IMR-90 (cell line): ENCODE measurements at regions not wholly inside any gene's neighbourhood (a gene's known extent, or its start where the extent isn't known, plus 50 kb on each side); places are given as distances from the start of the nearest gene placed in this dataset.
A peak's percentile ranks its signal among the peaks of the same experiment; 100 is the strongest.

Source experiments
- ATAC-seq: fragments of 200-7000 bp; cut with Tn5 transposase; 2 replicates; pipeline ENCODE4 v1.9.1; 2020; ENCODE audit warnings: low read depth, mild to moderate bottlenecking, moderate library complexity
- BruUV-seq: library from RNA; stranded (reverse); fragments of 400-500 nt; replicated peaks from 2 replicates; lab custom pipeline; 2021; lab: Mats Ljungman, UMichigan
- CTCF ChIA-PET: fragments of 300-600 bp; formaldehyde crosslinking; extraction: SDS; loops from one replicate; lab custom pipeline; 2021; ENCODE audit warnings: antibody characterized with exemption; lab: Yijun Ruan, JAX
- POLR2A ChIA-PET: fragments of 300-600 bp; sonication (Branson Sonifier 250); formaldehyde crosslinking; loops from one replicate; lab custom pipeline; 2022; ENCODE audit warnings: antibody characterized with exemption; ENCODE audit not compliant: unreplicated experiment; lab: Charles Lee
- DNase-seq: peaks from one replicate; pipeline ENCODE4 v3.0.0; 2013
- H2AFZ ChIP-seq: replicated peaks from 2 replicates; pipeline ENCODE3; 2013; ENCODE audit warnings: low read length, mild to moderate bottlenecking; ENCODE audit not compliant: poor library complexity
- H2AK5ac ChIP-seq: 2 replicates; pipeline ENCODE4 v1.6.1; 2013; ENCODE audit warnings: low read depth, low read length, inconsistent platforms
- H2AK9ac ChIP-seq: replicated peaks from 2 replicates; pipeline ENCODE3; 2013; ENCODE audit warnings: mild to moderate bottlenecking, low read depth, low read length, moderate library complexity; ENCODE audit not compliant: poor library complexity
- H2BK120ac ChIP-seq: 2 replicates; pipeline ENCODE4 v1.6.1; 2013; ENCODE audit warnings: low read depth, low read length, inconsistent platforms
- H2BK15ac ChIP-seq: 3 replicates; pipeline ENCODE4 v1.6.1; 2013; ENCODE audit warnings: low read depth, low read length, inconsistent platforms
- H2BK20ac ChIP-seq: 2 replicates; pipeline ENCODE4 v1.6.1; 2013; ENCODE audit warnings: low read depth, mild to moderate bottlenecking, inconsistent platforms, low read length, moderate library complexity
- H2BK5ac ChIP-seq: 2 replicates; pipeline ENCODE4 v1.6.1; 2013; ENCODE audit warnings: mild to moderate bottlenecking, low read depth, low read length, inconsistent platforms; ENCODE audit not compliant: poor library complexity, severe bottlenecking
- H3K14ac ChIP-seq: replicated peaks from 2 replicates; pipeline ENCODE4 v1.6.1; 2013; ENCODE audit warnings: low read depth, low read length, inconsistent platforms
- H3K18ac ChIP-seq: 2 replicates; pipeline ENCODE4 v1.6.1; 2013; ENCODE audit warnings: low read depth, low read length, control low read depth
- H3K23ac ChIP-seq: 2 replicates; pipeline ENCODE4 v1.6.1; 2013; ENCODE audit warnings: low read depth, low read length, inconsistent platforms
- H3K27ac ChIP-seq: 2 replicates; pipeline ENCODE4 v1.5.1; 2013; ENCODE audit warnings: mild to moderate bottlenecking, control low read depth, low read length; ENCODE audit not compliant: insufficient read depth
- H3K27me3 ChIP-seq: 2 replicates; pipeline ENCODE4 v1.6.1; 2013; ENCODE audit warnings: low read length; ENCODE audit not compliant: control insufficient read depth, insufficient read depth
- H3K36me3 ChIP-seq: 2 replicates; pipeline ENCODE4 v1.6.1; 2013; ENCODE audit warnings: low read length, mixed read lengths; ENCODE audit not compliant: control insufficient read depth, insufficient read depth
- H3K4ac ChIP-seq: 2 replicates; pipeline ENCODE4 v1.6.1; 2013; ENCODE audit warnings: low read depth, low read length, inconsistent platforms
- H3K4me1 ChIP-seq: 2 replicates; pipeline ENCODE4 v1.6.1; 2013; ENCODE audit warnings: low read length, mixed read lengths; ENCODE audit not compliant: control insufficient read depth, insufficient read depth
- H3K4me2 ChIP-seq: 2 replicates; pipeline ENCODE4 v1.6.1; 2013; ENCODE audit warnings: low read depth, mild to moderate bottlenecking, control low read depth, low read length, moderate library complexity
- H3K4me3 ChIP-seq: 2 replicates; pipeline ENCODE4 v1.5.1; 2013; ENCODE audit warnings: low read depth, mild to moderate bottlenecking, control low read depth, low read length, moderate library complexity; ENCODE audit not compliant: insufficient read depth
- H3K56ac ChIP-seq: 2 replicates; pipeline ENCODE4 v1.6.1; 2013; ENCODE audit warnings: low read length, inconsistent platforms; ENCODE audit not compliant: insufficient read depth; ENCODE audit errors: extremely low read depth
- H3K79me1 ChIP-seq, 2 experiments: 2 replicates each; pipeline ENCODE4 v1.6.1; 2013; ENCODE audit warnings: low read length in 2 of 2, inconsistent platforms in 1 of 2, low read depth in 1 of 2
- H3K9ac ChIP-seq: 2 replicates; pipeline ENCODE4 v1.6.1; 2013; ENCODE audit warnings: low read depth, low read length, control low read depth
- H3K9me1 ChIP-seq: 2 replicates; pipeline ENCODE4 v1.6.1; 2013; ENCODE audit warnings: low read length, inconsistent platforms; ENCODE audit not compliant: insufficient read depth
- H3K9me3 ChIP-seq: 2 replicates; pipeline ENCODE4 v1.6.1; 2013; ENCODE audit warnings: low read length; ENCODE audit not compliant: control insufficient read depth, insufficient read depth
- H4K20me1 ChIP-seq: 2 replicates; pipeline ENCODE4 v1.6.1; 2013; ENCODE audit warnings: low read length, inconsistent platforms; ENCODE audit not compliant: insufficient read depth
- H4K5ac ChIP-seq: 2 replicates; pipeline ENCODE4 v1.6.1; 2013; ENCODE audit warnings: mild to moderate bottlenecking, low read depth, low read length, control low read depth
- H4K8ac ChIP-seq, 2 experiments: 2 replicates each; pipeline ENCODE4 v1.6.1; 2013; ENCODE audit warnings: low read depth in 2 of 2, low read length in 2 of 2, control low read depth in 1 of 2, inconsistent platforms in 1 of 2
- H4K91ac ChIP-seq: 2 replicates; pipeline ENCODE4 v1.6.1; 2013; ENCODE audit warnings: low read depth, low read length, inconsistent platforms; ENCODE audit not compliant: insufficient read depth
- CEBPB ChIP-seq: IDR thresholded peaks from 2 replicates; pipeline ENCODE4 v1.6.1; 2012; ENCODE audit warnings: low read depth, low read length, improper control_type of control experiment
- MAZ ChIP-seq: IDR thresholded peaks from 2 replicates; pipeline ENCODE4 v1.6.1; 2012; ENCODE audit warnings: low read depth, mild to moderate bottlenecking, low read length, improper control_type of control experiment, moderate library complexity, borderline replicate concordance
- MXI1 ChIP-seq: IDR thresholded peaks from 2 replicates; pipeline ENCODE4 v1.6.1; 2012; ENCODE audit warnings: low read depth, mild to moderate bottlenecking, low read length, moderate library complexity, borderline replicate concordance
- NFE2L2 ChIP-seq: fragments of 150-350 bp; IDR thresholded peaks from 2 replicates; pipeline ENCODE4 v1.6.1; 2016; ENCODE audit warnings: low read depth, mild to moderate bottlenecking, low read length
- POLR2A ChIP-seq: IDR thresholded peaks from 2 replicates; pipeline ENCODE4 v1.6.1; 2012; ENCODE audit warnings: mild to moderate bottlenecking, low read depth, low read length
- SMC3 ChIP-seq: fragments of 150-350 bp; IDR thresholded peaks from 2 replicates; pipeline ENCODE4 v1.6.1; 2016; ENCODE audit warnings: low read depth, mild to moderate bottlenecking, antibody characterized with exemption, low read length, moderate library complexity
- WGBS, 2 experiments: methylation state at CpG; one replicate each; pipeline versions ENCODE4 v1.1.5 to v1.1.7; 2013; ENCODE audit warnings: missing lambda C conversion rate in 2 of 2; ENCODE audit not compliant: insufficient read length in 1 of 2; ENCODE audit errors: extremely low coverage in 2 of 2; 5-methylcytosine and 5-hydroxymethylcytosine counted together
- dilution Hi-C: fragments of 300-500 bp; cut with HindIII; formaldehyde crosslinking; loops from one replicate; pipeline ENCODE4 v1.14.3; 2018; ENCODE audit warnings: low sequenced_read_pairs; ENCODE audit not compliant: unreplicated experiment
- in situ Hi-C: fragments of 300-500 bp; cut with MboI; formaldehyde crosslinking; loops from 3 replicates; pipeline ENCODE4 v1.14.3; 2019; ENCODE audit warnings: low sequenced_read_pairs, inconsistent platforms, mixed read lengths
- intact Hi-C: fragments of 100-400 bp; cut with micrococcal nuclease; formaldehyde crosslinking; loops from 2 replicates; pipeline ENCODE4 v1.10.0; 2022
- TF ChIP-seq, protein P1 (sequence below): conservative IDR thresholded peaks from 2 replicates; pipeline ENCODE4 v1.5.1; 2012; ENCODE audit warnings: mild to moderate bottlenecking, low read depth, low read length, improper control_type of control experiment

GRCh38 chr1:55519937-55520683 is 304.9 kb upstream of the USP24 start:
- H3K79me1 ChIP-seq = no peaks in the 10 kb centered on the region
- peak overlapping the region; percentile 48 for H2AFZ ChIP-seq
- peak overlapping the region; percentile 97 for H3K18ac ChIP-seq
- H3K9ac ChIP-seq = peak overlapping the region; percentile 10; the same call in 1 of the 2 replicates
- peak overlapping the region; percentile 96 for H2BK20ac ChIP-seq
- H3K27me3 ChIP-seq = no peaks in the 10 kb centered on the region
- peak overlapping the region; percentile 59 for H3K4me2 ChIP-seq
- H3K4me1 ChIP-seq = peaks cover 21% of the 10 kb centered on the region
- peak overlapping the region; percentile 96; the same call in 2 of the 3 replicates for H2BK15ac ChIP-seq
- 0 out of 2 replicates have a peak overlapping the region, but pooled peaks have one; percentile 35 for H3K56ac ChIP-seq
- H3K9me3 ChIP-seq = no peaks in the 10 kb centered on the region
- H4K5ac ChIP-seq = peak overlapping the region; percentile 93
- TF ChIP-seq, protein P1, sequence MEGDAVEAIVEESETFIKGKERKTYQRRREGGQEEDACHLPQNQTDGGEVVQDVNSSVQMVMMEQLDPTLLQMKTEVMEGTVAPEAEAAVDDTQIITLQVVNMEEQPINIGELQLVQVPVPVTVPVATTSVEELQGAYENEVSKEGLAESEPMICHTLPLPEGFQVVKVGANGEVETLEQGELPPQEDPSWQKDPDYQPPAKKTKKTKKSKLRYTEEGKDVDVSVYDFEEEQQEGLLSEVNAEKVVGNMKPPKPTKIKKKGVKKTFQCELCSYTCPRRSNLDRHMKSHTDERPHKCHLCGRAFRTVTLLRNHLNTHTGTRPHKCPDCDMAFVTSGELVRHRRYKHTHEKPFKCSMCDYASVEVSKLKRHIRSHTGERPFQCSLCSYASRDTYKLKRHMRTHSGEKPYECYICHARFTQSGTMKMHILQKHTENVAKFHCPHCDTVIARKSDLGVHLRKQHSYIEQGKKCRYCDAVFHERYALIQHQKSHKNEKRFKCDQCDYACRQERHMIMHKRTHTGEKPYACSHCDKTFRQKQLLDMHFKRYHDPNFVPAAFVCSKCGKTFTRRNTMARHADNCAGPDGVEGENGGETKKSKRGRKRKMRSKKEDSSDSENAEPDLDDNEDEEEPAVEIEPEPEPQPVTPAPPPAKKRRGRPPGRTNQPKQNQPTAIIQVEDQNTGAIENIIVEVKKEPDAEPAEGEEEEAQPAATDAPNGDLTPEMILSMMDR = no peak
- no peak for TF ChIP-seq POLR2A
- peak; percentile 80 for TF ChIP-seq CEBPB
- TF ChIP-seq NFE2L2 = peak; percentile 86
- no peak for TF ChIP-seq SMC3
- TF ChIP-seq MAZ = no peak
- no peak for TF ChIP-seq MXI1
- CTCF ChIA-PET = interaction anchor here (0.6 to 1.1 kb wide), 2 partner anchors 160 to 1069 kb away, joined by 3 to 4 read pairs; no protein-coding TSS in a partner anchor
- H4K20me1 ChIP-seq = no peaks in the 10 kb centered on the region
- H2BK5ac ChIP-seq = peak overlapping the region; percentile 71
- peak overlapping the region; percentile 92 for H2AK5ac ChIP-seq
- DNase-seq (peak; percentile 73), ATAC-seq (peak; percentile 86)
- H3K4ac ChIP-seq = peak overlapping the region; percentile 97
- no peak overlapping the region for H3K4me3 ChIP-seq
- no peaks in the 10 kb centered on the region for H3K36me3 ChIP-seq
- H4K8ac ChIP-seq = peak overlapping the region; percentile 55 to 80; a peak in 3 of 4 replicates
- H2AK9ac ChIP-seq = no peak overlapping the region
- POLR2A ChIA-PET = no interaction called here
- H3K27ac ChIP-seq = peak overlapping the region; percentile 97
- intact Hi-C loops = loop anchor here (10.0 kb wide), 1 partner anchor 115 kb away; no protein-coding TSS in a partner anchor
- in situ Hi-C loops = loop anchor here (25.0 kb wide), 1 partner anchor 1292 kb away; the partner anchor contains the start of gene FYB2
- no CpG with 5 or more reads among the region's 6 CpGs for WGBS, 2 experiments
- dilution Hi-C loops = no loop called here
- peak overlapping the region; percentile 95 for H3K14ac ChIP-seq
- H3K23ac ChIP-seq = peak overlapping the region; percentile 83
- H2BK120ac ChIP-seq = peak overlapping the region; percentile 94
- peak overlapping the region; percentile 91 for H4K91ac ChIP-seq
- no TSS peak for BruUV-seq
- H3K9me1 ChIP-seq = peaks cover 11% of the 10 kb centered on the region
